HG03108 (cell line): ENCODE measurements at regions not wholly inside any gene's neighbourhood (a gene's known extent, or its start where the extent isn't known, plus 50 kb on each side); places are given as distances from the start of the nearest gene placed in this dataset.

Experiments used
- ATAC-seq: cut with Tn5 transposase; IDR thresholded peaks from one replicate; pipeline ENCODE4 v1.9.1; 2021; ENCODE audit warnings: moderate library complexity; ENCODE audit not compliant: unreplicated experiment

DNA sequence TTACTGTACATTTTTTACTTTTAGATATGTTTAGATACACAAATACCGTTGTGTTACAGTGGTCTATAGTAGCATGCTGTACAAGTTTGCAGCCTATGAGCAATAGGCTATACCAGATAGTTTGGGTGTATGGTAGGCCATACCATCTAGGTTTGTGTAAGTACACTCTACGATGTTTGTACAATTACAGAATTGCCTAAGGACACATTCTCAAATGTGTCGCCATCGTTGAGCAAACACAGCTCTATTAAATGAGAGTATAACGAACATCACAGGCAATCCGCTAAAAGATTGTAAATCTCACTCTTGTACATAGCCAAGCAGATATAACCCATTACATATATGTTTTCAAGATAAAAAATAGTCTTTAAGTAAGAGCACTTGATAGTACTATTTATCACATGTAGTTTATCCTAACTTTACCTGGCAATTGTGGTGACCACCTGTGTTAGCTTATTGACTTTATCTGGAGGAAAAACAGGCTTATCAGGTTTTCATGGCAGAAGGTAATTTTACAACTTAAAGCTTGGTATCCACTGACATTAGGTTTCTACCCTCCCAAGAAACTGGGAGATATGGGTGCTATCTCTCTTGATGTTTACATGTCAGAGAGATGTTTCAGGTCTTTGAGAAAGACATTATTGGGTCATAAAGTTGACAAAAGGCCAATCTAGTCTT lies 898.7 kb downstream of the NSUN3 start:
- no peak for ATAC-seq

DNA sequence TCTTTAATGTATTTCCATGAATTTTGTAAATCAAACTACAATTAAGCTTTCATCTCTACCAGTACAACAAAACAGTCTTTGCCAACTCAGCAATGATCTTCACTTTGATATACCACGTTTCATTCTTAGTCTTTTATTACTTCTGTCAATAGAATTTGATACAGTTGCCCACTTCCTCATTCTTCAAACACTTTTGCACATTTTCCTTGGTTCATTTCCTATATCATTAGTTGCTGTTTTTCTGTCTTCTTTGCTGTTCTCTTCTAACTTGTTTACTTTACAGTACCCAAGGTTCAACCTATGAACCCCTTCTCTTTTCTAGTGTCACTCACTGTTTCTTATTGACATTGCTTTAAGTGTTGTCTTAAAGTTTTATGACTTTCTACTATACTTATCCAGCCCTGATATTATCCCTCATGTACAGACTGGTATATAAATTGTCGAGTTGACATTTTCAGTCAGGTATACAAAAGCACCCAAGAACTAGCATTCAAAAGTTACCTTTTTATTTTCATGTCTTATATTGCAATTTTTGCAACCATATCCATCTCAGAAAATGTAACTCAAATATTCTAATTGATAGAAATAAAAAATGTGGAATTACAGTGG lies 903.1 kb downstream of the NSUN3 start:
- ATAC-seq: no peak

DNA sequence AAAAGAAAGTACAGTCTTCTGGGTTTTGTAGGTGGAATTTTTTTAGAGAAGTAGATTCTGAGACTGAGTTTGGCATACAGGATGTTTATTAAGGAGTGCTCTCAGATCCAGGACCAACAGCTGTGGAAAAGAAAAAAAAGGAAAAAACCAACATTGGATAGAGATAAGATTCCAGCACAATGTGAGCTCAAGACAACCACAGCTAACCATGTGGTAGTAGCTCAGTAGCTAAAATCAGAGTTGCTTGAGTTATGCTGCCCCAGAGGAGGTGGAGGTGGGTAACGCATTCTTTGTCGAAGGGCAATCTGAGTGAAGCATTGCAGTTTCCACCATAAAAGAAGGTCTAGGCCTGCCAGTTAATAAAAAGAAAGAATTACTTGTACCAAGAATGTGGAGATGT lies 904.3 kb downstream of the NSUN3 start:
- ATAC-seq: no peak

GRCh38 chr3:94968519-94968918 lies 905.7 kb downstream of the NSUN3 start:
- ATAC-seq: no peak

DNA sequence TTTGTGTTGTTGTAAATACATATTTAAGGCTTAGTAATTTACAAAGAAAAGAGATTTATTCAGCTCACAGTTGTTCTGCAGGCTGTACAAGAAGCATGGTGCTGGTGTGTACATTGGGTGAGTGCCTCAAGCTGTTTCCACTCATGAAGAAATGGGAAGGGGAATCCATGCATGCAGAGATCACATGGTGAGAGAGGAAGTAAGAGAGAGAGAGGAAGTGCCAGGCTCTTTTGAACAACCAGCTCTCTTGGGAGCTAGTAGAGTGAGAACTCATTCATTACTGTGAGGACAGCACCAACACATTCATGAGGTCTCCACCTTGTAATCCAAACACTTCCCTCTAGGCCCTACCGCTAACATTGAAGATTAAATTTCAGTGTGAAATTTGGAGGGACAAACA lies 909.2 kb downstream of the NSUN3 start:
- no peak for ATAC-seq

GRCh38 chr3:94978084-94978483 lies 915.2 kb downstream of the NSUN3 start:
- no peak for ATAC-seq

DNA sequence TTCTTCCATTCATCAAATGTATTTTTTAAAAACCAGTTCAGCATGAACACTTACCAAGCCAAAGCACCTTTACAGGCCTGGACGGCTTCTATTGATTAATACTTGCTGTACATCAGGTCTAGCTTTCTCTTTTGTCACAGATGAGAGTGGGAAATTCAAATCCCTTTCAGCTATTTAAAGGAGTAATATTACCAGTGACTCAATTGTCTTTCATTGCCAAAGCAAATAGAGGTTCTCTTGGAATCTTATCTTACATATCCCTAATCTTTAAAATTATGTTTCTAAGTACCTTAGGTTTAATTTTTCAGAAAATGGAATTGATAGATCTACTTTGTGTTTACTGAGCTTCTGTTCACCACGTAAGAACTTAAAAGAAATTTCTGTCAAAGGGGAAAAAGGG lies 922.9 kb downstream of the NSUN3 start:
- no peak for ATAC-seq

- no peak for ATAC-seq
Observed at GRCh38 chr3:94990952-94991705, 928.3 kb downstream of the NSUN3 start.

DNA sequence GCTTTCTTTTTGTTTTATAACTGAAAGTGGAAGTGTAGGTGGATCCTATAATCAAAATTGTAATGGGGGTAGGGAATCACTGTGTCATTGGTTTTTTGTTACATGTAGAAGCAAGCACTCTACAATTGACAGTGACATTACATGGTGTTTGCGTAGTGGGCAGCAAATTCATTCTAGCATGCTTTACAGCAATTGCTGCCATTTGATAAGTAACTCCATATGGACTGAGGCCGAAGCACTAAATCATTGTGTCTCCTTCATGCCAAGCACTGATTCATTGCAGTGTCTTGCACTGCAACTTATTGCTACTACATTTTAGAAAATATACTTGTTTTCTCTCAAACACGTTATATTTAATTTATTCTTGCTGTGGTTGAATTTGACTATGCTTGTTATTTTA lies 933.9 kb downstream of the NSUN3 start:
- no peak for ATAC-seq

- no peak for ATAC-seq
Observed at GRCh38 chr3:95002438-95003046, 939.7 kb downstream of the NSUN3 start.

- no peak for ATAC-seq
Observed at GRCh38 chr3:95028688-95029087, 965.8 kb downstream of the NSUN3 start.

DNA sequence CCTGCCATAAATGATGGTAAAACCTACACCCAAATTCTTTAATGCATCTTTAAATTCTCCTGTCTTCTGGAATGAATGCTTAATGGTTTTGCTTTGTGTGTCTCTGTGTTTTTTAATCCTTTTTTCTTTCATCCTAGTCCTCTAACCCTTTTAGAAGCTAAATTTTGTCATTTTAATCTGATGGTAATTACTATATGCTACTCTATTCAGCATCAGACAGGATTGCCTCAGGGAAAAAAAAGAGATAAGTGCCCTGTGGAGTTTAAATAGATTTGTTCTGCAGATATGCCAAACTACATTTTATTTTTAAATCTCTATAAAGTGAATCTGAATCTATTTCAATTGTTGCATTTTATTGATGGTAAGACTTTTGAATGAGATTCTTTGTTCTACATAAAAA lies 966.8 kb downstream of the NSUN3 start:
- no peak for ATAC-seq

DNA sequence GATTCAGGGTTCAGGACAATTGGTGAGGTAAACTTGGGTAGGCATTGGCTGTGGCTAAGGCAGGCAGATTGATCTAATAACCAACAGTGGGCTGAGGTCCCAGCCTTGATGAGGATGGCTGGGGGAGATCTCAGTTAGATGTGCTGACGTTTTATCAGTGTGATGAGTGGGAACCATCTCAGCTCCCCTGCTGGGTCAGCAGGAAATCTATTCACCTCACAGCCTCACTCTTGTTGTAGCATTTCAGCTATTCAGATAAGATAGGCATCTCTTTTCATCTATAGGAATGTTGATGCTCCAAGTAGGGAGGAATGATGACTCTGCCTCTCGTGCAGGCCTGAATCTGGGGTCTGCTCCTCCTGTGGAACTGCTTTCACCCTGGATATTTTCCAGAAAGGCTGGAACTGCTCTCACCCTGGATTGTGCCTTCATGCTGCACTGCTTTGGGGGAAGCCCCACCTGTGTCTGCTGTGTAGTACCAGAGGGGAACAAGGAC lies 973.7 kb downstream of the NSUN3 start:
- ATAC-seq: no peak

GRCh38 chr3:95037097-95037496 lies 974.2 kb downstream of the NSUN3 start:
- no peak for ATAC-seq

DNA sequence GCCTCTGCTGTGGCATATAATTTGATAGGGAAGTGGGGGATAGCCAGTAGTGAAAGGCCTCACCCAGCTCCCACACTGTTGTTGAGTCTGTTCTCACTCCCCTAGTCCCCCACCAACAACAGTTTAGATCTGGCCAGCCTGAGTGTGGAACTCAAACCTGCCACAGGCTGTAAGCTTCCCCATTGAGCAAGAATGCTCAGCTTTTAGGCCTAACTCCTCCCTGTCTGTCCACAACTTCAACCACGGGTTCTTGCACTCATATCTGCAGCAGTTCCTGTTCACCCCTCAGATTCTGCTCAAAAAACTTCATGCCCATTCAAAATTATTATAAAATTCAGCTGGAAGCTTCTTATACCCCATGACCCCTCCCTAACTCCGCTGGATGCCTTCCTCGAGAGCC lies 975.1 kb downstream of the NSUN3 start:
- ATAC-seq: no peak

DNA sequence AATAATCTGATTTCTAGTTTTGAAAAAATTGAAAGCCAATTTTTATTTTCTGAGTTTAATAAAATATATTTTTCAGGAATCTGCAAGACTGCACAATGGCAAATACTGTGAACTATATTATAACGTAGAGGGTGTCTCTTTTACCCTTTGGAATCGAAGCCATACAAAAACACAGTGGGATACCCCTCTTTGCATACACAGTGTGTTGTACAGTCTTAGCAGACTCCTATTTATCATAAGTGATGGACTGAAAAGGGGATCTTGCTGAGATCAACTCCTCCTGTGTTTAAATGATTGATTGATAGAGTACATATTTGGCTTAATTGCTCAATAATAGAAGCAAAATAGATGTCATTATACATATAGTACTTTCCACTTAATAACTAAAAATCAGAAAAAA lies 981.2 kb downstream of the NSUN3 start:
- no peak for ATAC-seq

DNA sequence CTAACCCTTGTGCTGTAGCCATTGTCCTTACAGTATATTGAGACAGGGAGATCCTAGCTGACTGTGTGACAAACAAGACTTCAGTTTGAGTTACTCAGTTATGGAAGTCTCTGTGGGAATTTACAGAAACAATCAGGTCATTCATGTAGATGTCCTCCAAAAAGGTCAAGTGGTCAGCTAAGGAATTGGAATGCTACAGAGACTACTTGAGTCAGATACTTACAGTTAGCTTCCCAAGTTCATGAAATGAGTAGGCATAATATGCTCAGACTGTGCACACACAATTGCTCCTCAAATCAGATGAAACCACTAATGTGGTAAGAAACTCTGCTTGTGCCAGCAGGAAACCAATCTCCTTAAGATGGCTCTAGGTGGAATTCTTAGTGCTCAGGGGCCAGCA lies 985.7 kb downstream of the NSUN3 start:
- no peak for ATAC-seq

GRCh38 chr3:95049841-95050240 lies 987.0 kb downstream of the NSUN3 start:
- no peak for ATAC-seq

DNA sequence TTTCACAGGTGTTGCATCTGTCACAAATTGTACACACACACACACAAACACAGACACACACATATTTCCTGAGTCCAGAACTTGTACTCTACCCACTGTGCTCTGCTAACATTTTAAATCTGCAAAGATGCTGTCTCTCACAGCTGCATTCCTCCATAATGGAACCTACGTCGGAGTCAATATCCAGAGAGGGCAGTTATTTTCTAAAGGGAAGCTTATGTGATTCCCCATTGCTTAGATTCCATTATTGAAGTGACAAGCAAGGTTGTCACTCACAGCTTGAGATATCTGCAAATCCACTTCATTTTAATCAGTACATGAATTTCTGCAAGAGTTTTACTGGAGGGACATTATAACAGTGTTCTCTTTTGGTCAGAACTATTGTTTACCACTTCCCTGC lies 992.4 kb downstream of the NSUN3 start:
- ATAC-seq: no peak

DNA sequence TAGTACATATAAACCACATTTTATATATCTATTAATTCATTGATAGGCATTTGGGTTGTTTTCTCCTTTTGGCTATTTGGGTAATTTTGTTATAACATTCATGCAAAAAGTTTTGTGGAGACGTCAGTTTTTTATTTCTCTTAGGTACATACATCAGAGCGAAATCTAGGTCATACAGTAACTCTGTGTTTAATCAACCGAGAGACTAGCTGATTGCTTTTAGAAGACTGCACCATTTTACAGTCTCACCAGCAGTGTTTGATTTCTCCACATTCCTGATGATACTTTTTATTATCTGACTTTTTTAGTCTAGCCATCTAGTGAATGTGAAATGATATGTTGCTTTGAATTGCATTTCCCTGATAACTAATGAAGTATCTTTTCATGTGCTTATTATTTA lies 1019.3 kb downstream of the NSUN3 start:
- ATAC-seq: no peak

GRCh38 chr3:95084738-95085137 lies 1021.9 kb downstream of the NSUN3 start:
- ATAC-seq: no peak

DNA sequence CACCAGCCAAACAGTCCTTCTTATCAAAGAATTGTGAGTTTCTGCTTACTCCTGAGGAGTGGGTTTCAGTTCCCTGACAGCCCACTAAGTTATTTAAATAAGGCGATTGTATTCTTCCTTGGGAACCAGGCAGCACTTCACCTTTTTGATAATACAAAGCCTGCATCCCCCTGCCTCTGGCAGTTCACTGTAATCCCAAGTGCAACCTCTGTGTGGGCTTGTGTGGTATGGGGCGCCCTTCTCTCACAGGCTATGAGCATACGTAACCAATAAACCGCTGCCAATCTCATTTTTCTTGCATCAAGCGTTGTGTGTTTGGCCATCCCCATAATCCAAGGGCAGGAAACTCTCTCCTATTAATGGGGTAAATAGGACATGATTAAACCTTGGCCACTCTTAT lies 1025.6 kb downstream of the NSUN3 start:
- no peak for ATAC-seq
